MCF 10A (cell line): ENCODE measurements at regions not wholly inside any gene's neighbourhood (a gene's known extent, or its start where the extent isn't known, plus 50 kb on each side); places are given as distances from the start of the nearest gene placed in this dataset.

Experiments used
- BruUV-seq: library from RNA; stranded (reverse); fragments of 400-500 nt; replicated peaks from 2 replicates; lab custom pipeline; 2021; lab: Mats Ljungman, UMichigan
- CTCF ChIA-PET: fragments of 300-600 bp; sonication (Branson Sonifier 250); formaldehyde crosslinking; extraction: SDS; loops from one replicate; lab custom pipeline; 2021; ENCODE audit warnings: antibody characterized with exemption, inconsistent platforms; lab: Yijun Ruan, JAX
- POLR2A ChIA-PET: fragments of 300-600, 350-650 bp; sonication (Branson Sonifier 250); formaldehyde crosslinking; extraction: SDS; loops from one replicate; lab custom pipeline; 2020; ENCODE audit warnings: antibody characterized with exemption, inconsistent platforms; lab: Yijun Ruan, JAX
- DNase-seq: peaks from one replicate; pipeline ENCODE4 v3.0.0-alpha.2; 2018; ENCODE audit not compliant: unreplicated experiment
- H3K27ac Mint-ChIP-seq: one replicate; pipeline ENCODE4 v1.8.0; 2022; ENCODE audit warnings: mild to moderate bottlenecking, low read depth, mixed read lengths; ENCODE audit not compliant: unreplicated experiment
- H3K27me3 Mint-ChIP-seq: one replicate; pipeline ENCODE4 v1.8.0; 2022; ENCODE audit warnings: mixed read lengths; ENCODE audit not compliant: insufficient read depth, unreplicated experiment
- H3K36me3 Mint-ChIP-seq: one replicate; pipeline ENCODE4 v1.8.0; 2022; ENCODE audit warnings: mild to moderate bottlenecking, moderate library complexity, mixed read lengths; ENCODE audit not compliant: insufficient read depth, unreplicated experiment
- H3K4me1 Mint-ChIP-seq: one replicate; pipeline ENCODE4 v1.8.0; 2022; ENCODE audit warnings: mixed read lengths; ENCODE audit not compliant: insufficient read depth, unreplicated experiment
- H3K4me3 Mint-ChIP-seq: one replicate; pipeline ENCODE4 v1.8.0; 2022; ENCODE audit warnings: mild to moderate bottlenecking, moderate library complexity, mixed read lengths; ENCODE audit not compliant: unreplicated experiment
- H3K9me3 Mint-ChIP-seq: one replicate; pipeline ENCODE4 v1.8.0; 2022; ENCODE audit warnings: mixed read lengths; ENCODE audit not compliant: unreplicated experiment
- CTCF ChIP-seq: fragments of 200-600 bp; IDR thresholded peaks from one replicate; pipeline ENCODE4 v1.8.0; 2022; ENCODE audit warnings: antibody characterized with exemption, mild to moderate bottlenecking; ENCODE audit not compliant: unreplicated experiment
- intact Hi-C: fragments of 100-400 bp; cut with micrococcal nuclease; formaldehyde crosslinking; loops from 2 replicates; pipeline ENCODE4 v1.14.1; 2022

- CTCF ChIA-PET, result interaction anchor here (1.1 kb wide), 1 partner anchor 13 kb away, joined by 6 read pairs; no protein-coding TSS in a partner anchor
- BruUV-seq, result no TSS peak
- Mint-ChIP-seq H3K4me3 (no peak overlapping the region), H3K9me3 (peaks cover 6% of the 10 kb centered on the region), H3K27me3 (no peaks in the 10 kb centered on the region), H3K27ac (no peak overlapping the region), H3K36me3 (peaks cover 66% of the 10 kb centered on the region), H3K4me1 (peaks cover 11% of the 10 kb centered on the region)
- POLR2A ChIA-PET, result no interaction called here
- TF ChIP-seq CTCF, result no peak
- DNase-seq, result no peak
- intact Hi-C loops, result no loop called here
Measured at GRCh38 chr6:144435602-144436426, 150.7 kb downstream of the UTRN start.

- H3K9me3 Mint-ChIP-seq, result peaks cover 10% of the 10 kb centered on the region
- no peak overlapping the region for H3K27ac Mint-ChIP-seq
- ChIA-PET CTCF (interaction anchor here (0.6 kb wide), 1 partner anchor 66 kb away, joined by 3 read pairs; no protein-coding TSS in a partner anchor), POLR2A (interaction anchor here (0.6 kb wide), 2 partner anchors 96 to 134 kb away, joined by 3 read pairs; no protein-coding TSS in a partner anchor)
- no peak for TF ChIP-seq CTCF
- DNase-seq, result no peak
- H3K27me3 Mint-ChIP-seq, result no peaks in the 10 kb centered on the region
- H3K36me3 Mint-ChIP-seq, result peaks cover 77% of the 10 kb centered on the region
- no TSS peak for BruUV-seq
- intact Hi-C loops, result no loop called here
- H3K4me3 Mint-ChIP-seq, result no peak overlapping the region
- peaks cover 11% of the 10 kb centered on the region for H3K4me1 Mint-ChIP-seq
Measured at GRCh38 chr6:144437105-144437504, 152.0 kb downstream of the UTRN start.

DNA sequence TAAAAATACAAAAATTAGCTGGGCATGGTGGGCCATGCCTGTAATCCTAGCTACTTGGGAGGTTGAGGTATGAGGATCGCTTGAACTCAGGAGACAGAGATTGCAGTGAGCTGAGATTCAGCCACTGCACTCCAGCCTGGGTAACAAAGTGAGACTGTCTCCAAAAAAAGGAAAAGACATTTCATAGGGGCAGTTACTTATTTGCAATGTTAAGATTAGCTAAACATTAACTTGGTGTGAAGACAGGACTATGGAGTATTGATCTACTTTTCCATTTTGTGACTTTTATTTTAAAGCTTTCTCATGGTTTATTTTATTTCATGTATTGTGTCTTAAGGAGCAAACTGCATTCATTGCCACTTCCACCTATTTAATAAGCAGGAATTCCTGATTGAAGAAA is 153.0 kb downstream of the UTRN start:
- no TSS peak for BruUV-seq

More for the DNA sequence above, 153.0 kb downstream of the UTRN start:
- H3K4me1 Mint-ChIP-seq, result peaks cover 11% of the 10 kb centered on the region
- no peak for TF ChIP-seq CTCF
- intact Hi-C loops, result no loop called here
- H3K36me3 Mint-ChIP-seq, result peaks cover 80% of the 10 kb centered on the region
- ChIA-PET POLR2A (interaction anchor here (2.2 kb wide), 1 partner anchor 9 kb away, joined by 6 read pairs; no protein-coding TSS in a partner anchor), CTCF (no interaction called here)
- no peaks in the 10 kb centered on the region for H3K27me3 Mint-ChIP-seq
- no peak overlapping the region for H3K4me3 Mint-ChIP-seq
- no peak for DNase-seq
- no peak overlapping the region for H3K27ac Mint-ChIP-seq
- H3K9me3 Mint-ChIP-seq, result peaks cover 15% of the 10 kb centered on the region
